DMS153 (cell line): ENCODE measurements at regions not wholly inside any gene's neighbourhood (a gene's known extent, or its start where the extent isn't known, plus 50 kb on each side); places are given as distances from the start of the nearest gene placed in this dataset.

Experiments used
- DNase-seq: peaks from one replicate; lab custom pipeline; 2025; lab: John Stamatoyannopoulos, UW

DNA sequence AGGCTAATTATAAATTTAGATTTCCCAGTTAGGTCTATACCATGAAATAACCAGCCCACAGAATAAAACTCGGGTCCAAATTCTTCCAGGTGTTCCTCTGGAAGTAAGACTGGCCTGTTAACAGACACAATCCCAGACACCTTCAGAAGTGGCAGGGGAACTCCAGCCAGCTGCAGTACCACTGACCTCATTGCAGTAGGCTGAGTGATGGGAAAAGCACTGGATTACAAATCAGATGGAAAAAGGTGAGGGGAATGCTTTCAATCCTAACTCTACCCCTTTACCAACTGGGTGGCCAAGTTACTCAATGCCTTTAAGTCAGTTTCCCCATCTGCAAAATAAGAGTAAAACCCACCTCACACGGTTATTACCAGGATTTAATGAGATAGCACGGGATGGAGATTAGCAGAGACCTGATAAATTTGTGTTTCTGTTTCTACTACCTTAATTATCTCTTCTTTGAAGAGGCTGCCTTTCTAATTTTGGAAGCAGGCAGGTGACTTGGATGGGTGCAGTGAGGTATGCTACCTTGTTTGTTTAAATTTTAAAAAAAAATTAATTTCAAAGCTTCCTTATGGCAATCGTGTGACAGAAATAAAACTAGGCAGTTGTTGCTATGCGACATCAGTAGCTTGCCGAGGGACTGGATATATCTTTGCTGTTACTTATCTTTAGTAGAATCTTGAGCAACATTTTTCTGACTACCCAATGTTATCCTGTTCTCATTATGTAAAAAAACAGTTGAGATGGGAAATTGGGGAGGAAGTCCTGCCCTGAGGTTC is 167.3 kb upstream of the GRIN2B start:
- no peak for DNase-seq

DNA sequence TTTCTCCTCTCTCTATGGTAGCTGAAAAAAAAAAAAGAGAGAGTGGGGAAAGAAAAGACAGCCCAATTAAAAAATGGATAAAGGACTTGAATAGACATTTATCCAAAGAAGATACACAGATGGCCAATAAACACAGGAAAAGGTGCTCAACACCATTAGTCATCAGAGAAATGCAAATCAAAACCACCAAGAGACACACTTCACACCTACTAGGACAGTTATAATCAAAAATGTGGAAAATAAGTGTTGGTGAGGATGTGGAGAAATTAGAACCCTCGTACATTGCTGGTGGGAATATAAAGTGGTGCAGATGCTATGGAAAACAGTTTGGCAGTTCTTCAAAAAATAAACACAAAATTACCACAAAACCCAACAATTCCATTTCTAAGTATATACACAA is 172.4 kb upstream of the GRIN2B start:
- DNase-seq, result no peak

DNA sequence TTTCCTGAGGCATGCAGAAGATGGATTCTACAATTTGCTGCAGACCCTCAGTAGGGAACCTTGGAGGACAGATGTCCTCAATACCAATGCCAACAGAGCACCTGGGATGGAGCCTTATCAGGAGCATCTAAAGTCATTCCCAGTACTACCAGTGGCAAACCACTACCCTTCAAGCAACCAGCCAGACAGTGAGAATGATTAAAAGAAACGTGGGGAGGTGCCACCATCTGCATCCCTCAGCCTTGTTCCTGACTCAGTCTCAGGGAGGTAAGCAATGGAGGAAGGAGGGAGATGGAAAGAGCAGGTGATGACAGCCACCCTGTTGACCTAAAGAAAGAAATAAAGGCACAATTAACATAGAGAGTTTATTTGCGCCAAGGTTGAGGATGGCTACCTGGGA is 175.2 kb upstream of the GRIN2B start:
- DNase-seq, result no peak

DNA sequence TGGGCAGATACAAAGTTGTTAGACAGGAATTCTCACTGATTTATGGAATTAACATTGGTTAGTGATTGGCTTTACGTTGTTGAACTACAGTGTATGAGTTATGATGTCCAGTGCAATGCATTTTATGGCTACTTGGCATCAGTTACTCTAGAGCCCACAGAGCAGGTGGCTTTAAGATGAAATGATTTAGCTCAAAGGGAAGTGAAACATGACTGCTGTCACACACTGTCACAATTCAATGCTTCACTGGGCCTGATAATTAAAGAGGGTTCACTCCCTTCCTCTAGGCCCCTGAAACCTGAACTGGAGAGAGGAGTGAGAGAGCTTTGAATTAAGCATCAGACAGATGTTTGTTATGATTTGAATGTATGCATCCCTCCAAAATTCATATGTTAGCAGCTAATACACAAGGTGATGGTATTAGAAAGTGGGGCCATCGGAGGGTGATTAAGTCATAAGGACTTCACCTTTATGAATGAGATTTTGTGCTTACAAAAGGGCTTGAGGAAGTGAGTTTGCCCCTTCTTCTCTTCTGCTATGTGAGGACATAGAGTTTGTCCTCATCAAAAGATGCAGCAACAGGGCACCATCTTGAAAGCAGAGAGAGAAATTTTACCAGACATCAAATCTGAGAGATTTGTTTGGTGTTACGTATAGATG is 175.8 kb upstream of the GRIN2B start:
- DNase-seq, result no peak

DNA sequence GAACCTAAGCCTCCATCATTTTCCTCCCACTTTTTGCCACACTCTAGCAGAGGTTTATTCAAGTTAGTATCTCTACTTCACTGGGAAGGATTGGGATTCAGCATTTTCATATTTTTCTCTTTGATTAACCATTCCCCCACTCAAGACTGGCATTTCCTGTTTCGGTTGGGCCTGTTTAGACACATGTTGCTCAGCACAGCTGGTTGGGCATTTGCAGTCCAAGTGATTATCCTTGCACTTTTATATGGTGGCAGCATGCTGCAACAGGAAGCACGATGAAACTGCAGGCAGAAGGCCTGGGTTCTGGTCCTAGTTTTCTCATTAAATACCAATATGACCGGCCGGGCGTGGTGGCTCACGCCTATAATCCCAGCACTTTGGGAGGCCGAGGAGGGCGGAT is 182.9 kb upstream of the GRIN2B start:
- no peak for DNase-seq

DNA sequence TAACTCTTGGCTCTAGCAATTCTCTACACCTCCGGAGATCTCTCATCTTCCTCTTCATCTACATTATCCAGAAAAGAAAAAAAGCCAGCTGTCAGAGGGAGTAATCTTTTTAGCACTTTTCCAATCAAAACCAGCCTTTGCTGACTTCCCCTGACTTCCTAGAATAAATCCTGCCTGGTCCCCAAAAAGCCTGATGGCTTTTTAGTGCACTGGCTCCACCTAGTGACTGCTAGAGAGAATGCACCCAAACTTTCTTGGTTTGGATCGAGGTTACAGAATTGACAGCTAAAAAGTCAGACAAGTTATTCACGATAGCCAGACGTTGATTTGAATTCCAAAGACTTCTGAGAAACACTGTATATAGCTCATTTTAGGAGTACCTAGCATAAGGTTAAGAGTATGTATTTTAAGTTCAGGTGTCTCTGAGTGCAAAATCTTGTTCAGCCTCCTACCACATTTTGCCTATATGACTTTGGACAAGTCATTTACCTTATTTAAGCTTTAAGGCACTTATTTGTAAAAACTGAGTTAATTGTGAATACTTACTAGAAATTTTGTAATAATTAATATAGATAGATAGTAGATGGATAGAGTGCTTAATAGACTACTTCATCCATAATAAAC is 185.7 kb upstream of the GRIN2B start:
- DNase-seq, result peak; percentile 21

DNA sequence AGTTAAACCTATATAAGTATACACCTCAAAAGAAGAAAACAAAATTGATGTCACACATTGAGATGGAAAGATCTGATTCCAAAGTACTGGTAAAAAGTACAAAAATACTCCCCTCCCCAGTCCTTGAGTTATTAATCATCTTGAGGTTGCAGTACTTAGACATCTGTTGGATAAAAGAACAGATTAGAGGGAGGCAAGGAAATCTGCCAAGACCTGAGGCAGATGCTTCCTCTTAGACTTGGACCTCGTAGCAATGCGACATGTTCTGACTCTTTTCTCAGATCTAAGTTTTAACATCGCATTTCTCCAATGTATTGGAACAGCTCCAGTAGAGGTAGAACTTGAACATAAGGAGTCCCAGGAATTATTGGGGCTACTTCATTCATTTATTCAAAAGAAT is 187.9 kb upstream of the GRIN2B start:
- DNase-seq, result no peak

DNA sequence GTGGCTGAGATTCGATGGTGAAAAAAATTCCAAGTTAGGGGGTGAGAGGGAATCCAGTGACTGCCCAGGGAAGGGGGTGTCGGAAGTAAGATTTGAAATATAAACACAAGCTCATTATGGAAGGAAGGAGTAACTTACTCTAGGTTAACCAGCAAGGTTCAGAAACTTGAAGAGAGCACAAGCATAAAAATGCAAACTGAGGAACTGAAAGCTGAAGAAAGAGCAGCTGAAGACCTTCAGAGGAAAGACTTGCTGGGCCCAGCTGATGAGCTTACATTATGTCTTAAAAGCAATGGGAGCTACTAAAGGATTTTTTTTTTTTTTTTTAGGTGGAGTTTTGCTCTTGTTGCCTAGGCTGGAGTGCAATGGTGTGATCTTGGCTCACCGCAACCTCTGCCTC is 189.7 kb upstream of the GRIN2B start:
- no peak for DNase-seq

DNA sequence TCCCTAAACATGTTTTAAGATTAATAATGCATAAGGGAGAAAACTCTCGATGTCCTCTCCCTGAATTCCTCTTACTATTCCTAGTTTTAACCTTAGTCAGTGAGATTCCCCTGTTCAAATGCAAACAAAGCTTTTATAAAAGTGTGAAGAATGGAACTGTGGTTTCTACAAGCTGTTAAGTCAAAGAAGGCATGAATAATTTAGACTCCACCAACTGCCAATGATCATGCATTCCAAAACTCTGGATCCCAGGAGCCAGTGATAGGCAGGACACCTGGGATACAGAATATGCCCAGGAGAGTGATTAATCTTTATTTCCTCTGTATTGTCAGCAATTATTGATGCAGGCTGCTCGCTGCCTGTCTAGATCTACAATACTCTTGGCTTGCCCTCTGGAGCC is 190.3 kb upstream of the ATF7IP start:
- DNase-seq, result no peak

DNA sequence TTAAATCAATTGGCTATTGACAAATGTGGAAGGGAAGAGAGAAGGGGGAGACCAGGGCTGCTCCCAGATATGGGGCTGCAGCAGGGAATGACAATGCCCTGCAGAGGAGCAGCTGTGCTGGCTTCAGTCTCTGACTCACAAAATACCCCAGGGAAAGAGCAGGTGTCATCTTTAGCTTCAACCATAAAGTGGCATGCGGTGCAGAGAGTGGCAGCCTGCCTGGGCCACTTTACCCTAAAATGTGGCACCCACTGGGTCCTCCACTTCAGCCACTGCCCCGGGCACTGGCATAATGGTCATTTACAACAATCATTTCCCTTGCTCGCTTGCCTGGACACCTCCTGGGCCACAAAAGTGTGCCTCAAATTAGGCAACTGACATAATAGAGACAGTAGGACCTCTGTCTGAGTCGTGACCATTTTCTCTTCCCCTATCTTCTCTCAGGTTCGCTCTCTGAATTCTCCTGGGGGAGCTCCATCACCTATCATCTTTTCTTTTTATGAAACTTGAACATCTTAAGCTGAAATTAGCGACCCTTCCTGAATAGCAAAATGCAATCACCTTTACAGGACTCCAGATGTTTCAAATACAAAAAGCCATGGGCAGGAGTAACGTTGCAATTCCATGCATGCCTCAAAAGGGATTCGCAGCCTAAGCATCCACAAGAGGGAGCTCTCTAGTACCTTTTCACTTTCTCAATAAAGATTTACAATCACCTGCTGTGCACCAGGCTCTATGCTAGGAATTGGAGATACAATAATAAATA is 179.9 kb upstream of the ATF7IP start:
- peak; percentile 21 for DNase-seq

DNA sequence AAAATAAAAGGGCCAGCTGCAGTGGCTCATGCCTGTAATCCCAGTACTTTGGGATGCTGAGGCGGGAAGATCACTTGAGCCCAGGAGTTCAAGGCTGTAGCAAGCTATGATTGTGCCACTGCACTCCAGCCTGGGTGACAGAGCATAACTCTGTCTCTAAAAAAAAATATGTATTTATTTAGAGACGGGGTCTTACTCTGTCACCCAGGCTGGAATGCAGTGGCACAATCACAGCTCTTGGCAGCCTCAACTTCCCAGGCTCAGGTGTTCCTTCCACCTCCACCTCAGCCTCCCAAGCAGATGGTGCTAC is 179.3 kb upstream of the ATF7IP start:
- DNase-seq, result no peak

DNA sequence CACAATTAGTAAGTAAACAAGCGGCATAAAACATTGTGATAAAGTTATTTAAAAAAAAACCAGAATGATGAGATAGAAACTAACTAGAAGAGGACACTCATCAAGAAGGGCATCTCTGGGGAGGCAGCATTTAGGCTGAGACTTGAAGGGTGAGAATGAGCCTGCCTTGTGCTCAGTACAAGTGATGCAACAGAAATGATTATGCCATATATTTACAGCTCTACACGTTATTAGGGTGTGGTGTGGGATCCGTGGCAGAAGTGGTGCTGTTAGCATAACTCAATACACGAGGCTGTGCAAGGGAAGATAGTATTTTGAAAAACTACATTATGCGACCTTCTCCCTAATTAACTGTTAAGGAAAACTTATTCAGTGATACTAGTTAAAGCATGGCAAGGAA is 178.5 kb upstream of the ATF7IP start:
- DNase-seq, result no peak

DNA sequence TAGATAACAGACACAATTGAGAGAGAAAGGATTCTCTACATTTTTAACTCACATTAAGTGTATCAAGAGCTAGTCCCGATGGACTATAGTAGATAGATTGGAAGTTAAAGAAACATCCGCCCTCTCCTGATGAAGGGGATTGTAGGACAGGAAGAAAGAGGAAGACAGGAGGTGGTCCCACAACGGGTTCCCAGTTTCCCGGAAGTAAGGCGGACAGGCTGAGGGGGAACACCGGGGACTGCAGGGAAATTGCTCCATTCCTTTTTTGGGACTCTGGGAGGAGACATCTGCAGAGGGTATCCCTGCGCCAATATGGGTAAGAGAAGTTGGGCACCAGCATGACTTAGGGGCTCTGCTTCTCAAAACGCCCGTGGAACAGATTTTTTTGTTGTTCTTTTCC is 177.5 kb upstream of the ATF7IP start:
- DNase-seq, result no peak

DNA sequence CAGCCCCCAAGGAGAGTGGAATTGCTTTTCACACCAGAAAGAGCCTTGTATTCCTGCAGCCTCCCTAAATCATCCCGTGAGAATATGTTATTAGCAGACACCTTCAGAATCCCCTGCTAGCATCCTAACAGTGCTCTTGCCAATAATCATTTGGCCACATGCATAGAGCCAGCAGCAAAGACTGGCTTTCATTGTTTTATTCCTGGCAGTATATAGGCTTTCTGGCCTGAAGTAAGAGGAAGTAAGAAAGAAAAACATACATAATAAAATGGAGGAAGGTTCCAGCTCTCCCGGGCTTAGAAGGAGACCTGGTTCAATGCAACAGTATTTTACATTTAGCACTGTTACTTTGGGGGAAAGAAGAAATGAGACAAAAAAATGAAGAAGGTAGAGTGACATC is 176.7 kb upstream of the ATF7IP start:
- DNase-seq, result no peak

DNA sequence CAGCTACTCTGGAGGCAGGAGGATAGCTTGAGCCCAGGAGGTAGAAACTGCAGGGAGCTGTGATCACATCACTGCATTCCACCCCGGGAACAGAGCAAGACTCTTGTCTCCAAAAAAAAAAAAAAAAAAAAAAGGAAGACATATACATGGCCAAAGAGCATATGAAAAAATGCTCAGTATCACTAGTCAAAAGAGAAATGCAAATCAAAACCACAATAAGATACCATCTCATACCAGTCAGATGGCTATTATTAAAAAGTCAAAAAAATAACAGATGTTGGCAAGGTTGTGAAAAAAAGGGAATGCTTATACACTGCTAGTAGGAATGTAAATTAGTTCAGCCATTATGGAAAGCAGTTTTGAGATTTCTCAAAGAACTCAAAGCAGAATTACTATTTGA is 174.8 kb upstream of the ATF7IP start:
- DNase-seq, result no peak

DNA sequence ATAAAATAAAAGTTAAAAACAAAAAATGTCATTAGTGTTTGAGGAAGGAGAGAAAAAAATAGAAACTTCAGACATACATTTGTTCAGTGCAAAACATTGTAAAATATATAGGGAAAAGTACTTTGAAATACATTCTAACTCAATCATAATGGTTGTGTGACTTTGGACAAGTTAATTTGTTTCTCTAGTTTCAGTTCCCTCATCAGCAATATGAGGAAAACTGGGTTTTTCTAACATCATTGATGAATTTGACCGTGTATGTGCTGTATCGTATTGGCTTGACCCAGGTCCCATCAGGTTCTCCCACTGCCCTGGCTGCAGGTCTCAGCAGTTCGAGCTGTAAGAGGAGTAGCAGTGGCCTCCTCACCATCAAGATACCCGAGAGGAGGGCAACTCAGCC is 173.9 kb upstream of the ATF7IP start:
- no peak for DNase-seq

DNA sequence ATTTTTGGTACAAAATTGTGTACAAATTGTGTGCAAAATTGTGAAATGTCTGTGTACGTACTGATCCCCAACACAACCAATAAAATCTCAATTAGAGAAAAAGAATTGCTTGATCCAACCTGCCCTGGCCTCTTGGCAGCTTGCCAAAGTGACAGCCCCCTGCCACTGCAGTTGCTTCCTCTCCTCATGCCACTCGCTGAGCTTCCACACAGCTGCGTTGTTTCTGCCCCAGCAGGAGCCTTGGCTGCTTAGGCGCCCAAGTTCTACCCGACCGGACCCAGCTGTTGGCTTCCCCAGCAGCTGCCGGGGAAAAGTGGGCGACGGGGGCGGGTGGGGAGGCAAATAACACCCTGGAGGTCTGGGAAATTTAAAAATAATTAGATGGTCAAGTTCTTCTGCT is 171.8 kb upstream of the ATF7IP start:
- no peak for DNase-seq

DNA sequence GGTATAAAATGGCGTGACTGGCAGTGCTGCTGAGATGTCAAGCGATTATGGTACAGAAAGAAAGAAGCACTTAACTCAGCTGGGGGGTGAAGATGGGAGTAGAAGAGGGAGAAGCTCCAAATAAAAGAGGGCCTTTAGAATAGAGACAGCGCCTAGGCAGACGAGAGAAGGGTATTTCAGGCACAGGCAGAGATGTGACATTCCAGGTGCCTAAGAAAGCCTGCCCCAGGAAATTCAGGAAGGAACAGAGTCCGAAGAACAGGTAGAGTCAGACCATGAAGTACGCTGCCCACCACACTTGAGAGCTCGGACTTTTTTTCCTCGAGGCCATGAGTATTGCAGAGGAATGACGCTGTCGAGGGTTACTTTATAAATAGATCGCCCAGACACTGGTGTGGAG is 170.9 kb upstream of the ATF7IP start:
- DNase-seq, result no peak

DNA sequence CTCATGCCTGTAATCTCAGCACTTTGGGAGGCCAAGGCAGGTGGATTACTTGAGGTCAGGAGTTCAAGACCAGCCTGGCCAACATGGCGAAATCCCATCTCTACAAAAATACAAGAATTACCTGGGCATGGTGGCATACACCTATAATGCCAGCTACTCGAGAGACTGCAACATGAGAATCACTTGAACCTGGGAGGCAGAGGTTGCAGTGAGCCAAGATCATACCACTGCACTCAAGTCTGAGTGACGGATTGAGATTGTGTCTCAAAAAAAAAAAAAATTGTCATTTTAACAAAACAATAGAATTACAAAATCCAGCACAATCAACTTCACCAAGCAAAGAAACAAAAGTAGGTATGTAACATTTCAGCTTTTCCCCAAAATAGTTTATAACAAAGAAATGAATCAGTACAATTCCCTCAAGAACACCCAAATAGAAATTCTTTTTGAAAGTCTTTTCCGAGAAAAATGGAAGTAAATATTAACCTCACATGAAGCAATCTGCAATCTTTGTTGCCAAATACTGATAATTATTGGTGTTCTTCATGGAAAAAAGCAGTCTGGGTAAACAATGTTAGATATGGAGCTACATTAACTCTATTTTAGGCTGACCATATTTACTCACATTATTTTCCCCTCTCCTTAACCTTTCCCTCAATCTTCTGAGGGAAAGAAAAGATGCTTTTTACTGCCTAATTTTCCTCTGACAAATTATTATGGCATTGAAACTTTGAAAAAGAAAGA is 165.9 kb upstream of the ATF7IP start:
- no peak for DNase-seq

DNA sequence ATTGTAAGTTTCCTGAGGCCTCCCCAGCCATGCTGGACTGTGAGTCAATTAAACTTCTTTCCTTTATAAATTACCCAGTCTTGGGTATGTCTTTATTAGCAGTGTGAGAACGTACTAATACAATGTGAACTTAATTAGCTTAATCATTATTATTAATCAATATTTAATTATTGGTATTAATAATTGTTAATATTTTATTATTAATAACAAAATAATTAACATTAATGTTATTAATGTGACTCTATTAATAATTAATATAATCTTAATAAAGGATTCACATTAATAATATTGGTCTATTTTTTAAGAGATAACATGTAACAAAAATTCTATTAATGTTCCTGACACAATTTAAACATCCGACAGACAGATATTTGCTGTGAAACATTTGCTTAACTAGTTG is 164.9 kb upstream of the ATF7IP start:
- DNase-seq, result no peak

DNA sequence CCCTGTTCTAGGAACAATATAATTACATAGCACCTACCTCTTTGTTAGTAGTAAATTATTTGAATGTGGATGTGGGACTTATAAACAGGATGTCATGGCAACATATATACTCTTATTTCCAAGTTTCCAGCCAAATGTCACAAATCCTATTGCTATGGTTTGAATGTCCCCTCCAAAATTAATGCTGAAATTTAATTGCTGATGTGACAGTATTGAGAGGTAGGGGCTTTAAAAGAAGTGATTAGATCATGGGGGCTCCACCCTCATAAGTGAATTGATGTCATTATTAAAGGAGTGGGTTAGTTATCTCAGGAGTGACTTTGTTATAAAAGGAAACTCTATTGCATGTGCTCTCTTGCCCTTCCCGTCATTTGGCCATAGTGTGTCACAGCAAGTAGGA is 164.2 kb upstream of the ATF7IP start:
- no peak for DNase-seq

DNA sequence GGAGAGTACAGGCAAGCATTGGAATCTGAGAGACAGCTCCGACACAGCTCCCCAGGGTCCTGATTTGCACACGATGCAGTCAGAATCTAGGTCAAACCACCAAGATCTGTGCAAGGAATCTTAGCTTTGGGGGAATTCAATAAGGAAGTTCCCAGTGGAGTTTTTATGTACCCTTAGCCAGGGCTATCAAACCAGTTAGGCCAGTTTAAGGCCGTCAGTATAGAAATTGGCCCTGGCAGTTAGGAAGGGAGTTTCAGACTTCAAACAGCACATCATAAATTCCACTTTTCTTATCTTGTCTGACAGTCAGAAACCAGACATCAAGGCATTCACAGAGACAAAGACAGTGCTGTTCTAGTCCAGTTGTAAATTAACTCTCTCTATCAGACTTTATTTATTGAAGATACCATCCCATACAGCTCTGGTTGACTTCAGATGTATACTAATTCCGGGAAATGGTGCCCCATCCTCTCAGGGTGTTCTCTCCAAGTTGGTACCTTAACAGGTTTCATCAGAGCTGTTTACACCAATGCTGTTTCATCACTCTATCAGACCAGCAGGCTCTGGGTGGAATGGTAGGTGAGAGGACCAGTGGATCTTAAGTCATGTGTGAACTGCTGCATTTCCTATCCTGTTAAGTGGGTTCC is 157.5 kb upstream of the ATF7IP start:
- DNase-seq, result peak; percentile 80
